ENCODE measurements at regions not wholly inside any gene's neighbourhood (a gene's known extent, or its start where the extent isn't known, plus 50 kb on each side); places are given as distances from the start of the nearest gene placed in this dataset.

DNA sequence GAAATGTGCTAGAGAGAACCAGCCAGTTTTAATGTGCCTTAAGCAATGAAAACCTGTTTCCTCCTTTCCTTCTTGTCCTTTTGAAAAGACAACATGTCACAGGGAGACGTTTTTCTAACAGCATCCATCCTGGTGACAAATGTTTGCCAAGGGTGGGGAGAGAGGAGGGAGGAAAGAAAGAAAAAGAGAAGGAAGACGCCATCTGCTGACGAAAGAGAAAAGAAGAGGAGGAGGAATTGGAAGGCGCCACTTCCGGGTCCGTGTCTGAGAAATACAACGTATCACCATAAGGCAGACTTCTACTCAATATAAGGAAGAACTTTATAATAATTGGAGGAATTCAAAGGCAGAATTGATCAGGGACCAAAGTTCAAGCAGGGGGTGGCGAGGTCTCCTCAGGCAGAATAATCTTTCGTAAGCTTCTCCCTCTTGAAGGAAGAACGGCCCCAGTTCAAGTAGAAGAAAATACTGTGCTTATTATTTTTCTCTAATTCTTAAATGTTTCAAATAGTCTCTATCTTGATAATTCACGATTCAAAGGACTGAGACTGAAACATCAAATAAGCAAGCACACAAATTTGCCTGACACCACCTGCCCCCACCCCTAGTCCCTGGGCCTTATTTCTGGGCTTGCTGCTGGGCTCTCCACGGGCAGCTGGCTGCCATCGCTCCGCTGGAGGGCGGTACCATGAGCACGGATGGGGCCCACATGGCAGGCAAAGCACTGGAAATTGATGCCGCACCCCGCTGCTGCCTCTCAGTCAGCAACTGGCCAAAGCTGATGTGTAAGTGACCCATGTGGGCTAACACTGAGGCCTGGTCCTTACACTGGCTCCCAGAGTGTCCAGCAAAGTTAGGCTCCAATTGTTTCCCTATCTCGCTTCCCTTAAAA is 273.7 kb upstream of the KLF14 start:
- Histone ChIP-seq H3K9me3 (ENCODE audit: low read depth, low read length) (no peaks in the 10 kb centered on the region), H3K4me1 (ENCODE audit: insufficient read depth, low read length) (peaks cover 65% of the 10 kb centered on the region), H3K27me3 (ENCODE audit: insufficient read depth, low read length) (no peaks in the 10 kb centered on the region), H3K4me3 (ENCODE audit: low read length) (no peak overlapping the region)

DNA sequence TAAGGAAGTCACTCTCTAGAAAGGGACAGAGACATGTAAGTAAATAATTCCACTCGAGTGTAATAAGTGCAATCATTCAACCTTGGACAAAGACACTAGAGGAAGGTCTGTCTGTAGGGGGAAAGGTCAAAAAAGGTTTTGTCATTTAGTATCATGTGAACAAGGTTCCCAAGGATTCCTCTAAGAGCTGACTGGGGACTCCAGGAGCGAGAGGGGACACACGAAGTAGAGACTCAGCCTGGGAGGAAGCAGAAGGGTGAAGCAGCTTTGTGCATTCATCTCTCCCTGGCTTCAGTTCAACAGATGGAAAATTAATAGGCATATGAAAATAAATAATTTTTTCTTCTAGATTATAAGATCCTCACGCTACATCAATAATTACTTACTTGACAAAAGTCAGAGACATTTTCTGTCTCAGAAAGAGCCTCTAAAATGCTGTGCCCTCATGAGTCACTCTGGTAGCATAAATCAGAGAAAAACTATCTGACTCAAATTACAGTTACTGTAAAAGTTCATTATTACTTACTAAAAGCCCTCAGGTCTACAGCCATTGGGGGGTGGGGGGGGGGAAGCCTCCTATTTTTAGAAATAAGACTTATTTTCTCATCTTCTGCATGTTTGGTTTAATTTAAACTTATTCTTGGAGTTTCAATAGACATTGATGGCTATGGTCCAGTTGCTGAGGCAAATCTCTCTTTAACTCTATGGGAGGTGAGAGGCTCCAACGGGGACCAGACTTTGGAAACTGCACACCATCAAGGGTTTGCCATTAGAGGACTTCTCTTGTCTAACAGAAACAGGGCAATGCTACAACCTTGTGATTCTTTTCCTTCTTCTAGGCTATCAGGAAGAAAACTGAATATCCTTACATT is 275.1 kb upstream of the KLF14 start:
- no peak overlapping the region for H3K4me3 ChIP-seq (ENCODE audit: low read length)
- H3K9me3 ChIP-seq (ENCODE audit: low read depth, low read length): no peaks in the 10 kb centered on the region
- peaks cover 75% of the 10 kb centered on the region for H3K4me1 ChIP-seq (ENCODE audit: insufficient read depth, low read length)
- no peaks in the 10 kb centered on the region for H3K27me3 ChIP-seq (ENCODE audit: insufficient read depth, low read length)

DNA sequence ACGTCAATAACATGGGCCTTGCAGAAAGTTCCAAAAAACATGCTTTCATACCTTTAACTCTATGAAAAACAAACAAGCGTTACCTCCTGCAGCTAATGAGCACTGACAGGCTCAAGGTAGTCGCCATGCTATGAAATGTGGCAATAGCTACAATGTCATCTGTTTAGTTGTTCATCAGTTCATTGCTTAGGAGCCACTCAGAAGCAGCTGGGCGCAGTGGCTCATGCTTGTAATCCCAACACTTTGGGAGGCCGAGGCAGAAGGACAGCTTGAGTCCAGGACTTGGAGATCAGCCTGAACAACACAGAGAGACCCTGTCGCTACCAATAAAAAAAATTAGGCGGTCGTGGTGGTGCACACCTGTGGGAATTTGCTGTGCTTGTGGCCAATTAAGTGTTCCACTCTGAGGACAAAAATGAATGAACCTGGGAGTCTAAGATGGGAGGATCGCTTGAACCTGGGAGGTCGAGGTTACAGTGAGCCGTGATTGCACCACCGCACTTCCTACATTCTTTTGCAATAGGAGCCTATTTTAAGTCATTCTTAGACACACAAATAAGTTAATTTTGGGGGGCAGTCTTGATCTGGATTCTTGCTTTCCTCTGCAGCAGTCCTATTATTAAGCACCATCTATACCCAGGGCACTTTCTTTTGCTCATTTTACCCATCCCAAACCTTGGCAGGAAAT is 276.2 kb upstream of the KLF14 start:
- H3K4me3 ChIP-seq (ENCODE audit: low read length): no peak overlapping the region
- H3K4me1 ChIP-seq (ENCODE audit: insufficient read depth, low read length): peaks cover 66% of the 10 kb centered on the region
- no peaks in the 10 kb centered on the region for H3K27me3 ChIP-seq (ENCODE audit: insufficient read depth, low read length)
- no peaks in the 10 kb centered on the region for H3K9me3 ChIP-seq (ENCODE audit: low read depth, low read length)

DNA sequence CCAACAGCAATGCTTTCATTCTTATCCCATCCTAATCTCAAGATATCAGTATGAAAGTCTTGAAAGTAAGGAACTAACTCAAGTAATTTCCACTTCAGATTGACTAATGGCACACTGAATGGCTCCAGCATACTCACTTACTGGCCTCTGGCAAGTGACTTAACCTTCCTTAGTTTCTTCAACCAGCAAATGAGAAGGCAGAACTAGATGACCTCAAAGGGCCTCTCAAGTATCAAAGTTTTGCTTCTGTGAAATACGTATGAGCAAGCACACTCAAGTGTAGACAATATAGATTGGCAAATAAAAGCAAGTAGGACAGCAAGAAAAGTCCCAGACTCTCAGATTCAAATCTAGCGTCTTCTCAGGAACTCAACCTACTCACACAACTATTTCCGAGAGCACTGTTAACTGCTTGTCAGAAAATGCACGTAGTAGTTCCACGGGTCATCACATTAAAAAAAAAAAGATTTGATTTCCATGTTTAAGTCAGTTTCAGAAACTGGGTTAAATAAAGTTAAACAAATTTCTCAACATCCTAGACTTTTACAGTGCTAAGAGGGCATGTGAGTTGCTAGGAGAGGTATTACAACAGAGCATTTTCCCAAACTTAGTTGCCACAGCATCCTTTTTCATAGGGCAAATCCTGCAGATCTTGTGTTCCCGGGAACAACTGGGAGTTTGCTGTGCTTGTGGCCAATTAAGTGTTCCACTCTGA is 276.9 kb upstream of the KLF14 start:
- Histone ChIP-seq H3K4me3 (ENCODE audit: low read length) (no peak overlapping the region), H3K4me1 (ENCODE audit: insufficient read depth, low read length) (peaks cover 66% of the 10 kb centered on the region), H3K27me3 (ENCODE audit: insufficient read depth, low read length) (no peaks in the 10 kb centered on the region), H3K9me3 (ENCODE audit: low read depth, low read length) (no peaks in the 10 kb centered on the region)

DNA sequence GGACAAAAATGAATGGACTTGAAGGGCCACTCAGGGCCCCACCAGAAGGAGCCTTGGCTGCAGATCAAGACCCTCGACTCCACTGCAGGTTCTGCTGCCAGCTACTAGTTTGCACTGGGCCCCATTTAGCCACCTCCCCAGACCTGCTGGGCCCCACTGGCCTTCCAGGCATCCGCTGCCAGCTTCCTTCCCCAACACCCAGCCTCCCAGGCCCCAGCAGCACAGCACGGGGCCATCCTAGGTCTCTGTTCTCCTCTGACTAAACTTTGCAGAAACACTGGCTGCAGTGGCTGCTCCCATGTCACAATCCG is 277.4 kb upstream of the KLF14 start:
- no peak overlapping the region for H3K4me3 ChIP-seq (ENCODE audit: low read length)
- H3K4me1 ChIP-seq (ENCODE audit: insufficient read depth, low read length): peaks cover 66% of the 10 kb centered on the region
- H3K27me3 ChIP-seq (ENCODE audit: insufficient read depth, low read length): no peaks in the 10 kb centered on the region
- no peaks in the 10 kb centered on the region for H3K9me3 ChIP-seq (ENCODE audit: low read depth, low read length)

DNA sequence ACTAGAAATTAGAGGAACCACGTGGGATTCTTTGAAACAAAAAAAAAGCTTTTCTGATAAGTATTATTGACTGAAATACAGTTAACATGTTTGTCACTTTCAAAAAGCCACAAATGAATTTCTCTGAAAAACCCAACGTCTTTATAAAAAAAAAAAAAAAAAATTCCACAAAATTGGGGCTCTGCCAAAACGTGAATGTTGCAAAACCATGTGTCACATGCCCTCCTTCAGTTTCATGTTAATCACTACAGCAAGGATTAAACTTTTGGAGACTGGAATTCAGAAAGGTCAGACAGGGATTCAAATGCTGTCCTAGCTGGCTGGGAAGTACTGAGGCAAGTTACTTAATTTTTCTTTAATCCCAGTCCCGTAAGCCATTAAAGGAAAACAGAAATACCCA is 278.0 kb upstream of the KLF14 start:
- Histone ChIP-seq H3K4me1 (ENCODE audit: insufficient read depth, low read length) (peaks cover 63% of the 10 kb centered on the region), H3K4me3 (ENCODE audit: low read length) (no peak overlapping the region), H3K27me3 (ENCODE audit: insufficient read depth, low read length) (no peaks in the 10 kb centered on the region), H3K9me3 (ENCODE audit: low read depth, low read length) (no peaks in the 10 kb centered on the region)

DNA sequence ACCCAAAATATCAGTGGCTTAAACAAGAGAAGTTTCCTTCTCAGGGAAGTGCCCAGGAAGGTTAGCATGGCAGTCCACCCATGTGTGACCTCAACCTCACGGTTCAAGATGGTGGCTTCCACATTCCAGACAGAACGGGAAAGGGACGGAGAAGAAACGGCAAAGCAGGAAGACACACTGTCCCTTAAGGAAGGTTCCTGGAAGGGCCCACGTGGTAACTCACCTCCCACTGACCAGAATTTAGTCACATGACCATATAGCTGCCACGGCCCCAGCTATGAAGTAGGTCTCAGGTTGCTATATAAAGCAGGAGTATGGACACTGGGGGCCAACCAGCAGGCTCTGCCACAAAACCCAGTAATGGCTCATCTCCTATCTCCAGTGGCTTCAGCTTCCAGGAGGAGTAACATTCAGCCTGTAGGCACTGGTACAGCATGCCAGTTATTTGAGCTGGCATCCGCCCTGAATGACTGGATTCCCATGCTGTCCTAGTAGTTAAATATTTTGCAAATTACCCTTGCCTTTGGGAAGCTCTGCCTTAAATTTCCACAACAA is 278.5 kb upstream of the KLF14 start:
- Histone ChIP-seq H3K9me3 (ENCODE audit: low read depth, low read length) (no peaks in the 10 kb centered on the region), H3K4me3 (ENCODE audit: low read length) (no peak overlapping the region), H3K27me3 (ENCODE audit: insufficient read depth, low read length) (no peaks in the 10 kb centered on the region), H3K4me1 (ENCODE audit: insufficient read depth, low read length) (peaks cover 57% of the 10 kb centered on the region)

DNA sequence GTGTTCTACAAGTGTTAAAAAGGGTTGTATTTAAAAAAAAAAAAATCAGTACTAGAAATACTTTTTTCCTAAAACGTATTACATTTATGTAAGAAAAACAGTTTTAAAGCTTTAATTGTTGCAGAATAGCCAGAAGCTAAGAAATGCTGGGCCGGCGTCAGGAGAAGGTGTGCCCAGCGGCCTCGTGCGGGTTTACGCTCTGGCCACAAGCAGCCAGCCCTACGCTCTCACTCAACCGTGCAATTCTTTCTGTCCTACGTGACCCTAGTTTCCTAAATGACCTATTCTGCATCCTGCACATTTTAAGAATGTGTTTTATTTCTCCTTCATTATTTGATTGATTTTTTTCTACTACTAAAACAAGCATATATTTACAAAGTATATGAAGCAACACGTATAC is 279.7 kb upstream of the KLF14 start:
- Histone ChIP-seq H3K4me3 (ENCODE audit: low read length) (no peak overlapping the region), H3K4me1 (ENCODE audit: insufficient read depth, low read length) (peaks cover 54% of the 10 kb centered on the region), H3K27me3 (ENCODE audit: insufficient read depth, low read length) (no peaks in the 10 kb centered on the region), H3K9me3 (ENCODE audit: low read depth, low read length) (no peaks in the 10 kb centered on the region)

DNA sequence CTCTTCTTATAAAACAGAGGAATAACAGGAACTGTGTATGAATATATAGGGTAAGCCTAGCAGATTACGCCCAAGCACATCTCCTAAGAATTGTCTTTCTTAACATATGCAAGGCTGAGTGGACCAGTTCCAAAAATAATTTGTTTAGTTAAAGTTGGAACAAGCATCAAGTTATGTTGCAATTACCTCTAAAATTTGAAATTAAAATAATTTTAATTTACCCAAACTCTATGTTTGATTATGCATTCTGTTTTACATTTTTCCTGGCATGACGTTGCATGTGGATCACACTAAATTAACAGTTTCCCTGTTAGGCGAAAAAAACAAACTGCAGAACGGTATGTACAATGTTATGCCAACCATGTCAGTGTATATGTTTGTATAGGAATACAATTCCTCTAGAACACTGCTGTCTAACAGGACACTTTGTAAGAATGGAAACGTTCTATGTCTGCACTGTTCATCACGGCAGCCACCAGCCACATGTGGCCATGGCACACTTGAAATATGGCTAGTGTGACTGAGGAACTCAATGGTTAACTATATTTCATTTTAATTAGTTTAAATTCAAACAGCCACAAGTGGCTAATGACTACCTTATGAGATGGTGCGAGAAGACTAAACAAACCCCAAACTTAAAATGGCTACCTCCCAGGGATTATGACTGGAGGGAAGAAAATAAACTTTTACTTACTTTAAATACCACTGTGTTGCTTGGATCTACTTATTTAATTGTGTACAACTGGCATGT is 281.1 kb upstream of the KLF14 start:
- H3K4me3 ChIP-seq (ENCODE audit: low read length): no peak overlapping the region
- no peaks in the 10 kb centered on the region for H3K27me3 ChIP-seq (ENCODE audit: insufficient read depth, low read length)
- H3K4me1 ChIP-seq (ENCODE audit: insufficient read depth, low read length): peaks cover 48% of the 10 kb centered on the region

DNA sequence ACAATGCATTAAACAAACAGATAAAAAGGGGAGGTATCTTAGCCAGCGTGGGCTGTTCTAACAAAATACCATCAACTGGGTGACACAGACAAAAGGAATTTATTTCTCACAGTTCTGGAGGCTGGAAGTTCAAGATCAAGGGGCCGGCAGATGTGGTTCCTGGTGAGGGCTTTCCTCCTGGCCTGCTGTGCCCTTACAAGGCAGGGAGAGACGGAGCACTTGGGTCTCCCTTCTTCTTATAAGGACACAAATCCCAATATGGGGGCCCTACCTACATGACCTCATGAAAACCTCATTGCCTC is 281.6 kb upstream of the KLF14 start:
- no peaks in the 10 kb centered on the region for H3K27me3 ChIP-seq (ENCODE audit: insufficient read depth, low read length)
- no peak overlapping the region for H3K4me3 ChIP-seq (ENCODE audit: low read length)
- H3K9me3 ChIP-seq (ENCODE audit: low read depth, low read length): no peaks in the 10 kb centered on the region
- H3K4me1 ChIP-seq (ENCODE audit: insufficient read depth, low read length): peaks cover 48% of the 10 kb centered on the region

More for the DNA sequence above, 281.1 kb upstream of the KLF14 start:
- no peaks in the 10 kb centered on the region for H3K9me3 ChIP-seq (ENCODE audit: low read depth, low read length)

DNA sequence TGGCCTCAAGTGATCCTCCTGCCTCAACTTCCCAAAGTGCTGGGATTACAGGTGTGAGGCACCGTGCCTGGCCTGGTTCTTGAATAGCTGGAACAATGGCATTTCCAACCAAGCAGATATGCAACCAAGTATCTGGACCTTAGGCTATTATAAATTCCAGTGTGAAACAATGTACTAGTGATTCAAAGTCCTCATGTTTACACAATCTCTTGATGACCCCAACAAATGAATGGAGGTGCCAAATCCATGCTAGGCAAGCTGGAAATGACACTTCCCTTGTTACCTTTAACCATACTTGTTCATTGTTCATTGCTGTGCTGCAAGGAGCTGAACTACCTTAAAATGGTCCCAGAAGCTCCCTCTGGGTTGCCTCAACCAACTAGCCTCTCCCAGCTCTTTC is 282.2 kb upstream of the KLF14 start:
- no peaks in the 10 kb centered on the region for H3K9me3 ChIP-seq (ENCODE audit: low read depth, low read length)
- peaks cover 48% of the 10 kb centered on the region for H3K4me1 ChIP-seq (ENCODE audit: insufficient read depth, low read length)
- no peak overlapping the region for H3K4me3 ChIP-seq (ENCODE audit: low read length)

DNA sequence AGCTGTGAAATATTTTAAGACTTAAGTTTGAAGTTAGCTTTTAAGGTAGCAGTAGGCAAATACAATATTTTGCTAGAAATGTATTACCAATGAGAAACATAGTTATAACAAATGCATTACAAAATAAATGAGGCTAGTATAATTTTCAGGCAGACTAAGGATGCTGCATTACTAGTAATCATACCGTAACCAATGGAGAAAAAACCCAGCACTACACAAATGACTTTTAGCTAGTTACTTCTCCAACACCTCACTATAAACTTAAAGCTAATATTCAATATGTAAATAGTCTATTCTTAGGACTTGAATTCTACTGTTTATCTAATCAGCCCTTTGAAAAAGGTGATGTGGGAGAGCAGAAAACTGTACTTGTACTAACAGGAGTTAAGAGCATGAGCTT is 285.3 kb upstream of the KLF14 start:
- H3K27me3 ChIP-seq (ENCODE audit: insufficient read depth, low read length): no peaks in the 10 kb centered on the region
- H3K4me1 ChIP-seq (ENCODE audit: insufficient read depth, low read length): peaks cover 47% of the 10 kb centered on the region
- H3K4me3 ChIP-seq (ENCODE audit: low read length): no peak overlapping the region
- no peaks in the 10 kb centered on the region for H3K9me3 ChIP-seq (ENCODE audit: low read depth, low read length)

More for the DNA sequence above, 282.2 kb upstream of the KLF14 start:
- no peaks in the 10 kb centered on the region for H3K27me3 ChIP-seq (ENCODE audit: insufficient read depth, low read length)

DNA sequence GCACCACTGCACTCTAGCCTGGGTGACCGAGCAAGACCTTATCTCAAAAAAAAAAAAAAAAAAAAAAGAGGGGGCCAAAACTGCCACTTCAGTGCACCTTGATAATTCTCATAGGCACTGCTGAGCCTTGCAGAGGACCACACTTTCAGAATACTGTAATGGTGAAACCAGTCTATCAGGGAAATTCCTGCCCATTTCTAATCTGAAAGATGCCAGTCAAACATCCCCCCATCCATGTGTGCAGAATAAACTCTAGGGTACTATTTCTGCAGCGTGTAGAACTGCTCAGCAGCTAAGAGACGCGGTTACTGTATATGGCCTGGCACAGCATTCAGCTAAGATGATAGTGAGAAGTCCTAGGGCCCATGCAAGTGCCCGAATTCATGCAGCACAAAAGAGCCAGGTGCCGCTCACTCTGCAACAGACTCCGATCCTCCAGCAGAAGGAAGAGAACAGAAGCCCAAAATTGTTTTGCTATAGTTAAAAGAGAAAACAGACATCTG is 286.8 kb upstream of the KLF14 start:
- Histone ChIP-seq H3K4me3 (ENCODE audit: low read length) (no peak overlapping the region), H3K27me3 (ENCODE audit: insufficient read depth, low read length) (no peaks in the 10 kb centered on the region), H3K4me1 (ENCODE audit: insufficient read depth, low read length) (peaks cover 60% of the 10 kb centered on the region), H3K9me3 (ENCODE audit: low read depth, low read length) (no peaks in the 10 kb centered on the region)

DNA sequence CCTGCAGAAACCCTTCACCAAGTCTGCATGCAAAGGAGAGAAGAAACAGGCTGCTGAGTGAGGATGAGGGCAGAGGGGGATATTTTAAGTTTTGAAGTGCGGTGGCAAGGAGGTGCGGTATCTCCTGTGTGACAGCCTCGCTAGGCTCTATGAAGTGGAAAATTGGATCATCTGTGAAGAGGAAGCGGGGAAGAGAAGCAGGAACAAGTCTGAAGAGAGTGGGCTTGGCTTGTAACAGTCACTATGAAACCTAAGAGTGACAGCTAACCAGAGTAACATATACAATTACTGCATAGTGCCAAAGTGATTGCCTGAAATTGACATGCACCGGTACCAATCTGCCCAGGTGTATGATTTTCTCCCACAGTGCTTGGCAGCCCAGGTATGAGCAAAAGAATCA is 287.5 kb upstream of the KLF14 start:
- Histone ChIP-seq H3K4me1 (ENCODE audit: insufficient read depth, low read length) (peaks cover 65% of the 10 kb centered on the region), H3K4me3 (ENCODE audit: low read length) (no peak overlapping the region), H3K27me3 (ENCODE audit: insufficient read depth, low read length) (no peaks in the 10 kb centered on the region)

More for the DNA sequence above, 287.5 kb upstream of the KLF14 start:
- H3K9me3 ChIP-seq (ENCODE audit: low read depth, low read length): no peaks in the 10 kb centered on the region

All from mononuclear cell (primary cell).